Lung (tissue), 11 donors: ENCODE measurements at regions not wholly inside any gene's neighbourhood (a gene's known extent, or its start where the extent isn't known, plus 50 kb on each side); places are given as distances from the start of the nearest gene placed in this dataset.

Source experiments
- ATAC-seq: fragments of 200-7000 bp; cut with Tn5 transposase; one replicate; pipeline ENCODE4 v1.9.1; 2020; ENCODE audit warnings: moderate number of reproducible peaks; ENCODE audit not compliant: insufficient read depth, low FRiP score
- DNase-seq, 3 donors: peaks; one replicate each; pipeline ENCODE4 v3.0.0-alpha.2; 2013 to 2017
- H3K27ac ChIP-seq, 2 donors: one replicate each; pipeline ENCODE4 v1.5.1; 2013; ENCODE audit warnings: mild to moderate bottlenecking in 2 of 2, moderate library complexity in 2 of 2, control low read depth in 1 of 2, inconsistent platforms in 1 of 2, low read depth in 1 of 2, low read length in 1 of 2
- H3K27me3 ChIP-seq, 3 donors: one replicate each; pipeline ENCODE4 v1.5.1; 2013; ENCODE audit warnings: low read length in 2 of 3; ENCODE audit not compliant: control insufficient read depth in 3 of 3, insufficient read depth in 3 of 3
- H3K36me3 ChIP-seq, 4 donors: one replicate each; pipeline ENCODE4 v1.5.1; 2013; ENCODE audit warnings: low read length in 4 of 4, mild to moderate bottlenecking in 1 of 4, moderate library complexity in 1 of 4; ENCODE audit not compliant: control insufficient read depth in 4 of 4, insufficient read depth in 4 of 4
- H3K4me1 ChIP-seq, 5 donors: one replicate each; pipeline ENCODE4 v1.5.1; 2013; ENCODE audit warnings: low read length in 5 of 5, mild to moderate bottlenecking in 2 of 5, moderate library complexity in 1 of 5; ENCODE audit not compliant: control insufficient read depth in 5 of 5, insufficient read depth in 5 of 5
- H3K4me3 ChIP-seq: one replicate; pipeline ENCODE4 v1.5.1; 2013; ENCODE audit warnings: mild to moderate bottlenecking, control low read depth, moderate library complexity
- H3K9ac ChIP-seq, 2 donors: one replicate each; pipeline ENCODE4 v1.5.1; 2013; ENCODE audit warnings: low read length in 2 of 2, control low read depth in 1 of 2; ENCODE audit not compliant: insufficient read depth in 1 of 2
- H3K9me3 ChIP-seq, 4 donors: one replicate each; pipeline ENCODE4 v1.5.1; 2013; ENCODE audit warnings: low read length in 3 of 4, mild to moderate bottlenecking in 1 of 4, moderate library complexity in 1 of 4; ENCODE audit not compliant: control insufficient read depth in 4 of 4, insufficient read depth in 3 of 4
- WGBS, 2 donors: extraction: QIAGEN DNeasy Blood & Tissue Kit; methylation state at CpG; one replicate each; pipeline ENCODE4 v1.1.7; 2013; 5-methylcytosine and 5-hydroxymethylcytosine counted together
- TF ChIP-seq, protein P1 (sequence below): IDR thresholded peaks from 2 replicates; pipeline ENCODE4 v1.5.1; 2012; ENCODE audit warnings: mild to moderate bottlenecking; ENCODE audit errors: control extremely low read depth, extremely low read depth
- donor health status: control.
- donor health status: control.
- donor health status: Bipolar disorder and iron deficiency.
- donor health status: healthy.
- donor health status: DM: yes; HTN: yes; CAD: no.

DNA sequence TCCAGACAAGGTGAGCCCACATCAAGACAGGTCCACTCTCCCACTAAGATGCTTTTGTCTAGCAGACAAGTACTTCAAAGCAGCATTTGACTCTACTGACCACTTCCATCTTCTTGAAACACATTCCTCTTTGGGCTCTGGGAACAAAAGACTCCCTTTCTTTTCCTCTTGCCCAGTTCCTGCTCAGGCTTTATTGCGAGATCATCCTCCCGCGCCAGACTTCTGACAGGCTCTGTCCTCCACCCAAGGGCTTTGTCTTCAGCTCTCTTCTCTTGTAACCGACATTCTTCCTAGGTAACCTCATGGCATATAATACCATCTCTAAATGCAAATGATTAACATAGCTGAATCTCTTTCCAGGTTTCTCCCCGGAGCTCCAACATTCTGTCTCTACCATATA, 85.8 kb downstream of the NUDT12 start:
- WGBS, 2 donors = 76 to 83% methylated on average over 5 of the region's 5 CpGs
- Histone ChIP-seq H3K4me1 (no peaks in the 10 kb centered on the region), H3K9me3 (no peaks in the 10 kb centered on the region), H3K36me3 (no peaks in the 10 kb centered on the region), H3K4me3 (no peak overlapping the region), H3K27me3 (no peaks in the 10 kb centered on the region), H3K9ac (no peak overlapping the region), H3K27ac (no peak overlapping the region)
- ATAC-seq = no peak
- TF ChIP-seq, protein P1, sequence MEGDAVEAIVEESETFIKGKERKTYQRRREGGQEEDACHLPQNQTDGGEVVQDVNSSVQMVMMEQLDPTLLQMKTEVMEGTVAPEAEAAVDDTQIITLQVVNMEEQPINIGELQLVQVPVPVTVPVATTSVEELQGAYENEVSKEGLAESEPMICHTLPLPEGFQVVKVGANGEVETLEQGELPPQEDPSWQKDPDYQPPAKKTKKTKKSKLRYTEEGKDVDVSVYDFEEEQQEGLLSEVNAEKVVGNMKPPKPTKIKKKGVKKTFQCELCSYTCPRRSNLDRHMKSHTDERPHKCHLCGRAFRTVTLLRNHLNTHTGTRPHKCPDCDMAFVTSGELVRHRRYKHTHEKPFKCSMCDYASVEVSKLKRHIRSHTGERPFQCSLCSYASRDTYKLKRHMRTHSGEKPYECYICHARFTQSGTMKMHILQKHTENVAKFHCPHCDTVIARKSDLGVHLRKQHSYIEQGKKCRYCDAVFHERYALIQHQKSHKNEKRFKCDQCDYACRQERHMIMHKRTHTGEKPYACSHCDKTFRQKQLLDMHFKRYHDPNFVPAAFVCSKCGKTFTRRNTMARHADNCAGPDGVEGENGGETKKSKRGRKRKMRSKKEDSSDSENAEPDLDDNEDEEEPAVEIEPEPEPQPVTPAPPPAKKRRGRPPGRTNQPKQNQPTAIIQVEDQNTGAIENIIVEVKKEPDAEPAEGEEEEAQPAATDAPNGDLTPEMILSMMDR = no peak
- DNase-seq = no peak

DNA sequence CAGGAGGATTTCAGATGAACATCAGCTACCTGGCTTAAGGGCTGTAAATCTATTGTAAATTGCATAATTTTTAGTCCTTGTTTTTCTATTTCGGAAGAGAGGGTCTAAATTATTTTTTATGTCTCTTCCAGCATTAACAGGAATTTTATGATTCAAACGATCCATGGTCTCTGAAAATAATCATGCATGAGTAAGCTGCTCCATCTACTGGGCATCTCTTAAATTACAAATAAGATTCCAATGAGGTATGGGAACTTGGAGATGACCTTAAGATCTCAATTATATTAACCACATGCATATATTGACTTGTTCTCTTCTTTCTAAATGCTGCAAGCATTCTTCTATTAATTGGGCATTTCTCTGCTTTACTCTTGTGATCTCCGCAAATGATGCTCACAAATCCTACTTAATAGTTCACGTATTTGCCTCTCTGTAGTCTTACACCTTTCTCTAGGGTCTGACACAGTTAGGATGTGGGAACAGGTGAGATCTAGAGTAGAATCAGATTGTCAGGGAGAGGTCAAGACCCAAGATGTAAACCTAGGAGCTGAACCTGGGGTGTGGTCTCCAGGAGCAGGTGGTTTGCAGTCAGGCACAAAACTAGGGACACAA, 86.9 kb downstream of the NUDT12 start:
- TF ChIP-seq, protein P1 = peak; percentile 43
- DNase-seq (peak in 2 of 3 donors; percentile 68 to 69), ATAC-seq (no peak)
- H3K9me3 ChIP-seq = no peaks in the 10 kb centered on the region
- H3K4me1 ChIP-seq = no peaks in the 10 kb centered on the region
- WGBS, 2 donors = 35 to 43% methylated on average over 4 of the region's 4 CpGs
- no peak overlapping the region for H3K9ac ChIP-seq
- H3K36me3 ChIP-seq = no peaks in the 10 kb centered on the region
- H3K27ac ChIP-seq = no peak overlapping the region
- H3K4me3 ChIP-seq = no peak overlapping the region
- no peaks in the 10 kb centered on the region for H3K27me3 ChIP-seq

DNA sequence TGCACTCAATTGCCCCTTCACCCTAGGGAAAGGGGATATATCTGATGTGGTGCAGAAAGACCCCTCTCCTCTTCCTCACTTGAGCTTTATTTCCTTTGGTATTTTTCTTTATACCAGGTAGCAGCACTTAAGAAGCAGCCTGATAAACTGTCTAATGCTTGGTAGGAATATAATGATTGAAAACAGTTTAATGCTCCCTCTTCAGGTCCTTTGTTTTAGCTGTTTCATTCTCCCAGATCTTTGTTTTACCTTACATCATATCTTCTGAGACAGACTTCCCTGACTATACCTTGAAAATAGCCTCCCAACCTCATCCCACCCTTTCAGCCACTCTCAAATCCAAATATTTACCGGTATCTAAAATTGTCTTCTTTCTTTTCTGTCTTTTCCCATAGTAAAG, 87.9 kb downstream of the NUDT12 start:
- ATAC-seq = no peak

More for the DNA sequence above, 87.9 kb downstream of the NUDT12 start:
- no peaks in the 10 kb centered on the region for H3K36me3 ChIP-seq
- H3K9ac ChIP-seq = no peak overlapping the region
- 92 to 95% methylated on average over 1 of the region's 1 CpG for WGBS, 2 donors
- DNase-seq = no peak
- H3K4me1 ChIP-seq = no peaks in the 10 kb centered on the region
- H3K4me3 ChIP-seq = no peak overlapping the region
- H3K9me3 ChIP-seq = no peaks in the 10 kb centered on the region
- TF ChIP-seq, protein P1 = no peak
- no peak overlapping the region for H3K27ac ChIP-seq
- no peaks in the 10 kb centered on the region for H3K27me3 ChIP-seq
